NCI-H82 (cell line): ENCODE measurements at regions not wholly inside any gene's neighbourhood (a gene's known extent, or its start where the extent isn't known, plus 50 kb on each side); places are given as distances from the start of the nearest gene placed in this dataset.
A peak's percentile ranks its signal among the peaks of the same experiment; 100 is the strongest.

ENCODE experiments used
- DNase-seq: peaks from one replicate; lab custom pipeline; 2025; lab: John Stamatoyannopoulos, UW

DNA sequence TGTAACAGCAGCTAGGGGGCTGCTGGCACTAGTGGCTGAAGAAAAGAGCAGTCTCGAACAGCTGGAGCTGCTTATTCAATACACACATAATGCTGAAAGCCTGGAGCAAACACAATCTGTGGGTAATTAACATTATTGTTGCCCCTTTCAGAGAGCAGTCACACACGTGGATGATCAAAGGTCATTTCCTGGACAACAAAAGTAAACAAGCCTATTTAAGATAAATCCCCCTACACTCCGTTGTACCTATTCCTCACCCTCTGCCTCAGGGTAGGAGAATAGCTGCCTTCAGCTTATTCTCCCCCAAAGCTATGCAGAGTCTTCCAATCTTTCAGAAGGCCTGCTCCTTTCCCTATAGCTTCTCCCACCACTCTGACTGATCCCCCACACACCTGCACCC is 803.9 kb downstream of the C4orf33 start:
- DNase-seq, result no peak

DNA sequence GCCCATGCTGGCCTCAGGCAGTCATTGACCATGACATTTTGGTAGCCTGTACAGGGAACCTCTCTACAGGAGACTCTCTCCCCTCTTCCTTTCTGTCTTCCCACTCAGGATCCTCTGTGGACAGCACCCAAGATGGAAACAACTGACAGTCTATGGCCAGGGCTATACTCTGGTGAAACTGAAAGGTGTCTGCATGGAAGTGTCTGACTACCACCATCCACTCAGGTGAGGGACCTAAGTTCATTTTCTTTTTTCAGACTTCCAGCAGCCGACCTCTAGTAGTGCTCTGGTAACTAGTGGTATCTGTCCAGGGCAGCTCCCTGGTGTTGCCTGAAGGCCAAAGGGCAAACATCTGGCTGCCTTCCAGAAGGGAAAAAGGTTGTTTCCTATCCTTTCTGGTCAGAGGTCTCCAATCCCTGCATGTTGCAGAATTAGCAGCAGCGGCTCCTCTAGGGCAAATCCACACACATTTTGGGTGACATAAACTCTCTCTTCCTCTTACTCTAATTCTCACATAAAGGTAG is 804.5 kb downstream of the C4orf33 start:
- DNase-seq, result no peak

DNA sequence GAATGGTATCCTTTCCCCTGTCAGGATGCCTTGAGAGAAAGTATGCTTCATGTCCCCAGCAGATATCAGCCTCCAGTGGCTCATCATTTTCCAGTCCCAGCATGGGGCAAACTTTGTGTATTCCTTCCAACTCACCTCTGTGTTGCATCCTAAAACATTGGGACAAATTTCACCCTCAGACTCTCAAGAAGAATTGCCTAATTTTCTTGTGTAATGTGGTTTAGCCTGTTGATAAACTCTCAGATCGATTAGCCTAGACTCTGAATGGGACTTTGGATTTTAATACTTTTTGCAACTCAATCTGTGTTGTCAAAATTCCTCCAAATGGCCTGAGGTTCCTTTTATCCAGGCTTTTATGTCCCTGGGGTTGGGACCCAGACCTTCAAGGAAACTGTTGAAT is 805.3 kb downstream of the C4orf33 start:
- no peak for DNase-seq

DNA sequence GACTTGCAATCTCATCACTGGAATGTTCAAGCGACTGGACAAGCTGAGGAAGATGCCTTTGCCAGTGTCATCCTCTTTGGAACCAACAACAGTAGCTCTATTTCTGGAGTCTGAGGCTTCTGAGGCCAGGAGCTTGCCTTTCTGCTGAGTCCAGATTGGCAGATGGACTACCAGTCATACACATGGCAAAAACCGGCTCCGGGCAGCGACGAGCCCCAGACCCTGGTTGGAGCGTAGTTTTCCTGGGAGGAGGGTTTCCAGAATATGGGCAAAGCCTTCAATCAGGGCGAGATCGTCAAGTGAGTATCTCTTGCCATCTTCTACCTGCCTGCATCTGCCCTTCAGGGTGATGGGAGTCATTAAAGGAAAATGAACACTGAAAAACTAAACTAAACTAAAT is 807.9 kb downstream of the C4orf33 start:
- no peak for DNase-seq

DNA sequence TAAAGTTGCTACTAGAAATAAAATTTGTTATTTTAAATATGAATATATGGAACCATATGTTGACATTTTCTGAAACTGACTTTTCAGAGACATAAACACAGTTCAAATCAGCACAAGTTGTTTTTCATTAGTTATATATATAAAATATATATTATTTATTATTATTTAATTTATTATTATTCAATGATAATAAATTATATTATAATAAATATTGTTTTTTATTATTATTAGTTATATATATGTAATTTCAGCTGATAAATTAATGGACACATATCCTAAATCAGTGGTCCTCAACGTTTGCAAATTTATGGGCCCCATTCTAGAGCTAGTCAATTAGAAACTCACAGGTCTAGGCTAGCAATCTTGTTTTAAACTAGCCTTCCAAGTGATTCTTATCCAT is 809.3 kb downstream of the C4orf33 start:
- DNase-seq, result no peak

DNA sequence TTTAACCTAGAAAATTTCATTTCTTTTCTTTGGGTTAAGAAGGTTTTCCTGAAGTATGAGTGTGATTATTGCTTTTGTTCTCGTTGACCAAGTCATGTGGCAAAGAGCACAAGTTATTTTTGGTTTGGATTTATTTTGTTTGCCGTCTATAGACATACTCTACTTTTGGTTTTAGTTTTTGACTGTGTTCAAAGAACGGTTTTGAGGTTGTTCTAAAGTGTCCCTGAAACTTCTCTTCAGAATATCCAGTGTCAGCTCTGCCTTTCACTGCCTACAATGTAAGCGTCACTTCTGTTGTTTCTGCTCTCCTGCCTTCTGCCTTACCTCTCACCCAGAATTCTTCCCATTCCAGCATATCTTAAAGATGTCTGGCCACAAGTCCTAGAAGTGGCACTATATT is 812.2 kb downstream of the C4orf33 start:
- no peak for DNase-seq

DNA sequence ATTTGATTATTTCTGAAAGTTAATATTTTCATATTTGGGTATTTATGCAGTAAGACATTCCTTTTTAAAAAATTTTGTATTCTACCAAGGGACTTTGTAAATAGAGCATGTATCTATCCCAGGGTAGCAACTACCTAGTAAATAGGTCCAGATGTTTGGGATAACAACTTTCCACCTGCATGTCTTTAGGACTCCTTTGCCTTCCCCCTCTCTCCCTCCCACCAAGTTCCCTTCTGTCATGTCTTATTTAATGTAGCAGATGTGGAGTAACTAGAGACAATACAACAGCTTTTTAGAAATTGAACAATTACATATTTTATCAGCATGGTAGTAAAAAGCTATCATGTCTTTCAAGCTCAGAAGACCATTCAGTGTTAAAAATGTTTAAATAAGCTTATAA is 821.0 kb downstream of the C4orf33 start:
- DNase-seq, result no peak

DNA sequence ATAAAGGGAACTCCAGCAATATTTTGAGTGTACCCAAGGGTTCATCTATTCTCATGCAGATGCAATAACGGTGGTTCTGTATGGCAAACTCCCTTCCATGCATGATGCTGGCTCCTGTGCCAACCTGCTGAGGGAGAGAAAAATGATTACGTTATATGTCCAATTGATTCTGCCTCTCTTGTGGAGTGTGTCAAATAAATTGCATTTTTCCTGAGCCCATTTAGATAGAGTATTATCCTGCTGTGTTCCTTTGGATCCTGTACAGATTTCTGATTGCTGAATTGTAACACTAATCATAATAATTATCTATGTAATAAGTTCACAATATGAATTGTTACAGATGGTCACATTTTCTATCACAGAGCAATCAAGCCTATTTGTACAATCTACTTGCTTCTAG is 821.7 kb downstream of the C4orf33 start:
- no peak for DNase-seq

DNA sequence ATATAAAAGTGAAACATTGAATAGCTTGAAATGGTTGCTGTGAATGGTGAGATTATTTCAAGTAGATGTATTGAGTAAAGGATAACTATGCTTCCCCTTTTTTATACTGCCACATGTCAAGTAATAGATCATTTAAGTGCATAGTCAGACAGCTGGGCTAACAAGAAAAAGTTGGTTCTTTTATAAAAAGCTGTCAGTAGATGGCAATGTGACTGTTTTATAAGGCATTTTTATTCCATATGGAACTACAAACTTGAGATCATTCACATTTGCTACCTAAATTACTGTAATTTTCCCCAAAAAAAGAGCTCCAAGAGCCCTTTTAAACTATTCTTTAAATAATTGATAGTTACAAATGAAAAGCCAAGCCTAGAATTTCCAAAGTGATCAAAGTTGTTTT is 831.0 kb downstream of the C4orf33 start:
- DNase-seq, result peak; percentile 4

DNA sequence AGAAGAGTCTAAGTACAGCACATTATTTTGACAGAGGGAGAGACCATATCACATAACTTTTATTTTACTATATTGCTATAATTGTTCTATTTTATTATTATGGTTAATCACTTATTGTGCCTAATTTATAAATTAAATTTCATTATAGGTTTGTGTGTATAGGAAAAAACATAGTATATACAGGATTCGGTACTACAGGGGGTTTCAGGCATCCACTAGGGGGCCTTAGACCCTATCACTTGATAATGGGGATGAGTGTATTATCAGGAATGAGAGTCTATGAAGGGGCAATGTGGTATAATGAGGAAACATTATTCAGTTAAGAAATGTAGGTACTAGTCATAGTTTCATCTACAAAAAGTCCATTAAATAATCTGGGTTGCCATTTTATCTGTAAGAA is 833.1 kb downstream of the C4orf33 start:
- peak; percentile 58 for DNase-seq

DNA sequence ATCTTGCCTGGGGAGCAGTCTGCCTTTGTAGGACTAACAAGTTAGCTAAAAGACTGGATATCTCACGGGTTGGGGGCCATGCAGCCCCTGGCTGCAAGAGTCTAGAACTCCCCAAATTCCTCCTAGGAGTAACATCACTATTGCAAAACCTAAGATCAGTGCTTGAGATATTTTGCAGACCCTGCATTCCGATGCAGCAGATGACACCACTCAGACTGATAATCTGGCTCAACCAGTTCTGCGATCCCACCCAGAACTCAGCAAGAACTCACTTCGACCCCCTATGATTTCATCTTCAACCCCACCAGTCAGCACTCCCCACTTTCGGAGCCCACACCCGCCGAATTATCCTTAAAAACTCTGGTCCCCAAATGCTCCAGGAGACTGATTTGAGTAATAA is 834.0 kb downstream of the C4orf33 start:
- DNase-seq, result no peak

DNA sequence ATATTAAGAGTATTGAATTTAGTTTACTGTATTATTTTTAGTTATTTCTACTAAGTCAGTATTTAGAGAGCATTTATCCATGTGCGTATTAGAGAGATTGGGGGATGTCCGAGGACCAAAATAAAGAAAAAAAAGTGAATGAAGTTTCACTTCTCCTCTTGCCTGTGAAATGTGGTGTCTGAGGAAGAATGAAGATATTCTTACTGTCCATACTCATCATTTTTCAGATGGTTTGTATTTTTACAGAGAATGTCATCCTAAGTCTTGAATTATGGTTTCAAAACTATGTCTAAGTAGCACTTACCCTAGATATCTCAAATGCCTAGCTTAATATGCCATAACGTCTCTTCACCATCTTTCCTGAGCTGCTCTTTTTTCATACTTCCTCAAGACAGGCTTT is 854.3 kb downstream of the C4orf33 start:
- no peak for DNase-seq

DNA sequence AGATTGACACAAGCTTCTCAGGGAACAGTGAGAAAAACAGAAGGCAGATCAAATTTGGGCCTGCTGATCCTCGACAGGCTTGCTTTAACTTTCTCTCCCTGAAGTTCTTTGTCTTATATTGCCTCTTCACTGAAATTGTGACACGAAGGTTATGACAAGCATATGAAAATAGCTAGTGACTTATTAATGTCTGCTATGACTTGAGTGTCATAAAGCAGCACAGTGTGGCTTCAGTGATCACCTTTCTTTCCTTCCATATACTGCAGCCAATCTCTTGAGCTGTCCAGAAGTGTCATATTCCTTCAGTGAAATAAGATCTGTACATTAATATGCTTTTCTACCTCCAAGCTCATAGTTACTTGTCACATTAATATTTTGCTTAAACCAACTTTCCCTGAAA is 870.2 kb downstream of the C4orf33 start:
- DNase-seq, result no peak

DNA sequence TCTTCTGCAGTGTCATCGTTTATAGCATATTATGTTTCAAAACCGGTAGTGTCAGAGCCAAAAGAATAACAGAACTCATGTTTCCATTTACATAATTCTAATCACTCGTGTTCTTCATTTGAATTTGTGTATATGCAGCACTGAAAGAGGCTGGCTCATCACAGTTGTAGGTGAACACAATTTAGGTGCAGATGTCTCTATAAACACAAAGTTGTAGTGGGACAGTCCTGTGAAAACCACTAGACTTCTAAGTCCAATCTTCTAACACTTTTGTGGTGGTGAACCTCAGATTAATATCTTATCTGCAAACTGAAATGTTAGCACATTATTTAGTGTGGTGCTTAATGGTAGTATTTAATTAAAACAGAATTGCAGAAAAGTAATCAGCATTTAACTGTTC is 872.4 kb downstream of the C4orf33 start:
- DNase-seq, result no peak

DNA sequence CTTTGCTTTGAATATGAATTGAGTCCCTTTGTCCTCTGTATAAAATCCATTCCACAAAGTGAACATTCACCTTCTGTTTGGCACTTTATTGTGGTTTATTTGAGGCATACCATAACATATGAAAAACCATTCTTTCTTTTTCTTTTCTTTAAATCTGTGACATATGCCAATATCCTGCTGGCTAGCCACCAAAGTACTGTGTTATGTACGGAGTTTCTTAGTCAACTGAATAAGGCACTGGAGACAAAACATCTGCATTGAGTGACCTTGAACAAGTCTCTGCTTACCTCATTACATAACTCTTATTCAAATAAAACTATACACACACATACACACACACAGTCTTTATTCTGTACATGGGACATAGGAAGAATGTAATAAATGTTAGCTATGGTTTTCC is 872.8 kb downstream of the C4orf33 start:
- DNase-seq, result no peak

DNA sequence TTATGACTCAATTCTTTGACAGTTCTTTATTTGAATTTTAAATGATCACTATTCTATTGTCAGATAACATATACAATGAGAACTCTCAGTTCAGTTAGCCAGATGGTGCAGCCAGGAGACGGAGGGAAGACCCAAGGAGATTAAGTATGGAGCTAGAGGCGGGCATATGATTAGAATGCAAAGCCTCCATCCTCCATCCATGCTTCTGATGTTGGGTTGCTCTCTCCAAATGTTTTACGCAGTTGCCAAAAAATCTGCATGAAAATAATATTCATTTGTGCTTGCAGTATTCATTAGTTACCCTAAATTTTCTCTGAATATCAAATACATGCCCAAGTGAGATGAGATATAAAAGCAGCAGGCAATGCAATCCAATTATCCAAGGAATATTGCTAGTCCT is 874.8 kb downstream of the C4orf33 start:
- peak; percentile 70 for DNase-seq

DNA sequence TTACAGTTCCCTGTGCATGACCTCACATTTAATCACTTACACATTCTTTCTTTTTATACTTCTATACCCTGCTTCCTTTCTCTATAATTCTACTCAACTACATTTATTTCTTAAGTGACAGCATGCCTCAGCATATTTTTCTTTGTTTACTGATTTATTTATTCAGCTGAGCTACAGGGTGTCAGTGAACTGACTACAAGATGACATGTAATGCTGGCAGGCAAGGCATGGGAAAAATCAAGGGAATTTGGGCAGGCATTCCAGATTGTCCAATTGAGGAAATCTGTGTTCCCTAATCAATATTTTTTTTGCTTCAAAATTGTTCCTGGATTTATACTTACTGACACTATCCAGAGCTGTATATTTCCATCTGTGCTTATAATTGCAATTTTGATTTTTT is 875.5 kb downstream of the C4orf33 start:
- no peak for DNase-seq

DNA sequence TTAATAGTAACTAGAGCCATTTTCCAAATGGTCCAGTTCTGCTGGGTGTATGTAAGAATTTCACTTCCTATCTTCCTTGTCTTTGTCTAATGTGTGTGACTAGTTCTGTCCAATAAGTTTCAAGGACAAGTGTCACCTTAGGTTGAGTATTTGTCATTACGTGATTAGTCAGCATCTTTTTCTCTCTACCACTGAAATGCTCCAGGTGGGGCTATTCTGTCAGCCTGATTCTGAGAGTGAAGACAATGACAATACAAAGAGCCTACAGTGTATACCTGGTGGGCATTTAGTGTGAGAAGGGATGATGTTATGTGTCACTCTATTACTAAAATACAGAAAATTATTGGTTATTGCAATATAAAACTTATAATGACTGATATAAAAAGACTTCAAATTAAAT is 876.3 kb downstream of the C4orf33 start:
- peak; percentile 3 for DNase-seq

DNA sequence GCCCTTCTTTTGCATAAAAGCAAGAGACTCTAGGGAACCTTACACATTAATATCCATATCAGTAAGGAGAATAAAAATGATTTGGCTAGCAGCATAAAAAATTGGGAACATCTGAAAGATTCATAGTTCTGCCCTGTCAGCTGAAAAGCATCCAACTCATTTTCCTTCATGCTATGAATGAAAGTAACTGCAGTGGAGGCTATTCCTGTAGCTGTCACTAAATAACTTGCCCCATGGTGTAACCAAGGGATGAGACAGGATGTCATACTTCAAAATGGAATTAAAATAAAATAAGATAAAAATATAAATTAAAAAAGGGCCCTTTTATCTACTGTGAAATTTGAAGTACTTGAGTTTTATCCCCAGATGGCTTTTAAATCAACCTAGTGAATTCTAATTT is 878.8 kb downstream of the C4orf33 start:
- no peak for DNase-seq

DNA sequence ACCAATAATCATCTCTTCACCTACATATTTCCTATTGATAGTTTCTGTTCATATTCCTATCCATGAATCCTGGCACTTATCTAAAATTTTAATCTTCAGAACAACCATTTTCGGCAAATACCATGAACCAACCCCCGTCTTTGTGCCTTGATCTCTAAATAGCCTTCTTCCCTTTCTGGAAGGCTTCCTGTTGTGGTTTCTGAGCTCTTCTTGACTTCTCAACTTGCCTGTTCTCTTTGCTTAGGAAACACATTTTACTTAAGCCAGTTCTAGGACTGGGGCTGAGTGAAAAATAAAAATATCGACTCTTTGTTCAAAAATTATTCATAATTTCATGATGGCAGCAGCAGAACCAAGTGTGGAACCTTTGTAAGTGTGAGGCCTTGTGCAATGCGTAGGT is 882.4 kb downstream of the C4orf33 start:
- no peak for DNase-seq

DNA sequence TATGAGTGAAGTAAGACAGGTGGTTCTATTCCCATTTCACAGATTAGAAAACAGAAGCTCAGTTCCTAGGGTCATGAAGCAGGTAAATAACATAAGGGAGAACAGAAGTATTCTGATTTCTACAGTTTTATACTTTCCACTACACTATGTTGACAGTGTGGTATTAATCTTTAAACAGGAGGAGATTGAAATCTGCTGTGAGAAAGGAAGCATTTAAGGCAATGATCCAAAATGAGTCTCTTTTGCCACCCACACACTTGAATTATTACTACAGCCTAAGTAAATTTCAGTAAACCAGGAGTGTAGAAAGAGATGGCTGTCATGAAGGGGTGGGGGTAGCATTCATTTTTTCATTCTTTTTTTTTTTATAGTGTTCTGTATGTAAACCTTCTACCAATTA is 893.0 kb downstream of the C4orf33 start:
- DNase-seq, result no peak

DNA sequence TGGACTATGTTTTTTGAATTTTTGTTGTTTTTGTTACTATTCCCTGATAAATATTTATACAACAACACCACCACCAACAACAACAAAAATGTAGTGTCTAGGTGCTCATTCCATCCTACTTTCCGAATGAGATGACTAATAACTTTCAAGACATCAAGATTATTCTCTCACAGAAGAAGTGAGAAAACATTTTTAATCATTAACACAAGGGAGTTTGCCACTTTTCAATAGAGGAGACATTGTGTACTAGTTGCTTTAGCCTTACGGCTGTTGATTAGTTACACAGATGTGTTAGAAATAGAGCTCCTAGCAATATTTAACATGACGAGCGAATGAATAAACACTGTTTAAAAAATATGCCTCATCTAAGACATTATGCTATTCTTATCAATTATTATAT is 898.8 kb downstream of the C4orf33 start:
- DNase-seq, result no peak

DNA sequence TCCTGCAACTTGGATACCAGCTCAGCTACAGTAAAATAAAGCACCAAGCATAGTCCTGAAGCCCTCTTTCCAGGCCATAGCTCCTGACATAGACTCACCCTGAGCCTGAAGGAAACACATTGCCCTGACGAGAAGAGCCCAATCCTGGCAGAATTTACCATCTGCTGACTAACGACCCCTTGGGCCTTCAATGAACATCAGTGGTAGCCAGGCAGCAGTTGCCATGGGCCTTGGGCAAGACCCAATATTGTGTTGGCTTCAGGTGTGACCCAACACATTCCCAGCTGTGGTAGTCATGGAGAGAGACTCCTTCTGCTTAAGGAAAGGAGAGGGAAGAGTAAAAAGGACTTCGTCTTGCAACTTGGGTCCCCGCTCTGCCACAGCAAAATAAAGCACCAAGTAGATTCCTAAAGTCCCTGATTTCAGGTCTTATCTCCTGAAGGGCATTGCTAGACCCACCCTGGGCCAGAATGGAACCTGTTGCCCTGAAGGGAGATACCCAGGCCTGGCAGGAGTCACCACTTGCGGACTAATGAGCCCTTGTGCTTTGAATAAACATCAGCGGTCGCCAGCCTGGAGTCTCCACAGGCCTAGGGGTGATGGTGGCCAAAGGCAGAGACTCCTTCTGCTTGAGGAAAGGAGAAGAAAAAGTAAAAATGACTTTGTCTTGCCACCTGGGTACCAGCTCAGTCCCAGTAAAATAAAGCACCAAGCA is 902.6 kb downstream of the C4orf33 start:
- no peak for DNase-seq

DNA sequence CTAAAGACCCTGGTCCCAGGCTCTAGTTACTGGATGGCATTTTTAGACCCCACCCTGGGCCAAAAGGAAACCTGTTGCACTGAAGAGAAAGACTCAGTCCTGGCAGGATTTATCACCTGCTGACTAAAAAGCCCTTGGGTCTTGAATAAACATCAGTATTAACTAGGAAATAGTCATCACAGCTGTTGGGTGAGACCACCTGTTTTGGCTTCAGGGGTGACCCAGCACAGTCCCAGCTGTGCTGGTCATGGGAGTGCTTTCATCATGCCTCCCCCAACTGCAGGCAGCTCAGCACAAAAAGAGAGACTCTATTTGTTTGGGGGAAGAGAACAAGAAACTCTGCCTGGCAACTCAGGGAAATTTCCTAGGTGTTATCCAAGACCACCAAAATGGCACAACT is 903.2 kb downstream of the C4orf33 start:
- no peak for DNase-seq
